K562 (cell line): ENCODE measurements at regions not wholly inside any gene's neighbourhood (a gene's known extent, or its start where the extent isn't known, plus 50 kb on each side); places are given as distances from the start of the nearest gene placed in this dataset.
A peak's percentile ranks its signal among the peaks of the same experiment; 100 is the strongest.

Experiments used
- ATF2 ChIP-seq: sonication (generic); formaldehyde crosslinking; IDR thresholded peaks from 2 replicates; pipeline ENCODE4 v1.8.1; 2022; ENCODE audit warnings: missing genetic modification reagents
- CCNT2 ChIP-seq: IDR thresholded peaks from 2 replicates; pipeline ENCODE4 v1.6.1; 2011; ENCODE audit warnings: borderline replicate concordance, low read depth, mild to moderate bottlenecking, moderate library complexity, mixed read lengths, low read length; ENCODE audit not compliant: insufficient read length; ENCODE audit errors: extremely low read depth
- GABPA ChIP-seq: fragments of 200-800 bp; sonication (Bioruptor generic); conservative IDR thresholded peaks from 2 replicates; pipeline ENCODE4 v1.6.1; 2016; ENCODE audit warnings: low read depth, missing genetic modification characterization, missing compliant biosample characterization
- IFI16 ChIP-seq: fragments of 250-450 bp; sonication (Bioruptor Pico); IDR thresholded peaks from 2 replicates; pipeline ENCODE4 v2.1.2; 2022; ENCODE audit warnings: mild to moderate bottlenecking, inconsistent platforms
- KLF10 ChIP-seq: fragments of 250-450 bp; sonication (Bioruptor Pico); IDR thresholded peaks from 2 replicates; pipeline ENCODE4 v1.6.1; 2021; ENCODE audit warnings: matching md5 sums
- MEF2A ChIP-seq: IDR thresholded peaks from 2 replicates; pipeline ENCODE4 v1.6.1; 2011; ENCODE audit warnings: low read depth, mild to moderate bottlenecking, low read length, moderate library complexity; ENCODE audit not compliant: control insufficient read depth
- PHB2 ChIP-seq: fragments of 450-650 bp; IDR thresholded peaks from 2 replicates; pipeline ENCODE4 v1.6.1; 2017; ENCODE audit warnings: low read depth
- PRDM10 ChIP-seq: fragments of 450-650 bp; IDR thresholded peaks from 2 replicates; pipeline ENCODE4 v1.6.1; 2018; ENCODE audit not compliant: partially characterized antibody
- RBM34 ChIP-seq: fragments of 200-400 bp; formaldehyde crosslinking; IDR thresholded peaks from 2 replicates; pipeline ENCODE4 v1.6.1; 2018; ENCODE audit warnings: low read length, borderline replicate concordance; ENCODE audit not compliant: insufficient read depth
- RBM39 ChIP-seq: fragments of 200-400 bp; formaldehyde crosslinking; optimal IDR thresholded peaks from 2 replicates; pipeline ENCODE3; 2018; ENCODE audit warnings: low read depth, low read length
- SIN3A ChIP-seq, 2 experiments: fragments of 150-350 bp in 1 of 2; IDR thresholded peaks; 2 replicates each; pipeline ENCODE4 v1.6.1; 2011 to 2016; ENCODE audit warnings: borderline replicate concordance in 2 of 2, low read depth in 2 of 2, low read length in 2 of 2, mild to moderate bottlenecking in 2 of 2, moderate library complexity in 2 of 2; ENCODE audit not compliant: control insufficient read depth in 1 of 2
- XRCC4 ChIP-seq: IDR thresholded peaks from one replicate; pipeline ENCODE4 v1.6.1; 2011; ENCODE audit not compliant: insufficient read depth, insufficient read length; ENCODE audit errors: extremely low read depth
- ZBTB1 ChIP-seq: sonication (generic); formaldehyde crosslinking; IDR thresholded peaks from 2 replicates; pipeline ENCODE4 v1.8.1; 2023; ENCODE audit warnings: missing genetic modification reagents, low read depth, mild to moderate bottlenecking, borderline replicate concordance
- ZNF197 ChIP-seq: fragments of 200-800 bp; sonication (Bioruptor generic); IDR thresholded peaks from 2 replicates; pipeline ENCODE4 v1.6.1; 2016; ENCODE audit warnings: low read depth, missing genetic modification characterization, missing compliant biosample characterization
- TF ChIP-seq, protein P1 (sequence below): sonication (generic); formaldehyde crosslinking; IDR thresholded peaks from 2 replicates; pipeline ENCODE4 v1.8.0; 2022; ENCODE audit warnings: mild to moderate bottlenecking, missing genetic modification reagents
- TF ChIP-seq, protein P2 (sequence below): fragments of 450-650 bp; IDR thresholded peaks from one replicate; pipeline ENCODE4 v1.6.1; 2018; ENCODE audit warnings: mild to moderate bottlenecking, moderate library complexity; ENCODE audit not compliant: partially characterized antibody

- TF ChIP-seq, protein P1, sequence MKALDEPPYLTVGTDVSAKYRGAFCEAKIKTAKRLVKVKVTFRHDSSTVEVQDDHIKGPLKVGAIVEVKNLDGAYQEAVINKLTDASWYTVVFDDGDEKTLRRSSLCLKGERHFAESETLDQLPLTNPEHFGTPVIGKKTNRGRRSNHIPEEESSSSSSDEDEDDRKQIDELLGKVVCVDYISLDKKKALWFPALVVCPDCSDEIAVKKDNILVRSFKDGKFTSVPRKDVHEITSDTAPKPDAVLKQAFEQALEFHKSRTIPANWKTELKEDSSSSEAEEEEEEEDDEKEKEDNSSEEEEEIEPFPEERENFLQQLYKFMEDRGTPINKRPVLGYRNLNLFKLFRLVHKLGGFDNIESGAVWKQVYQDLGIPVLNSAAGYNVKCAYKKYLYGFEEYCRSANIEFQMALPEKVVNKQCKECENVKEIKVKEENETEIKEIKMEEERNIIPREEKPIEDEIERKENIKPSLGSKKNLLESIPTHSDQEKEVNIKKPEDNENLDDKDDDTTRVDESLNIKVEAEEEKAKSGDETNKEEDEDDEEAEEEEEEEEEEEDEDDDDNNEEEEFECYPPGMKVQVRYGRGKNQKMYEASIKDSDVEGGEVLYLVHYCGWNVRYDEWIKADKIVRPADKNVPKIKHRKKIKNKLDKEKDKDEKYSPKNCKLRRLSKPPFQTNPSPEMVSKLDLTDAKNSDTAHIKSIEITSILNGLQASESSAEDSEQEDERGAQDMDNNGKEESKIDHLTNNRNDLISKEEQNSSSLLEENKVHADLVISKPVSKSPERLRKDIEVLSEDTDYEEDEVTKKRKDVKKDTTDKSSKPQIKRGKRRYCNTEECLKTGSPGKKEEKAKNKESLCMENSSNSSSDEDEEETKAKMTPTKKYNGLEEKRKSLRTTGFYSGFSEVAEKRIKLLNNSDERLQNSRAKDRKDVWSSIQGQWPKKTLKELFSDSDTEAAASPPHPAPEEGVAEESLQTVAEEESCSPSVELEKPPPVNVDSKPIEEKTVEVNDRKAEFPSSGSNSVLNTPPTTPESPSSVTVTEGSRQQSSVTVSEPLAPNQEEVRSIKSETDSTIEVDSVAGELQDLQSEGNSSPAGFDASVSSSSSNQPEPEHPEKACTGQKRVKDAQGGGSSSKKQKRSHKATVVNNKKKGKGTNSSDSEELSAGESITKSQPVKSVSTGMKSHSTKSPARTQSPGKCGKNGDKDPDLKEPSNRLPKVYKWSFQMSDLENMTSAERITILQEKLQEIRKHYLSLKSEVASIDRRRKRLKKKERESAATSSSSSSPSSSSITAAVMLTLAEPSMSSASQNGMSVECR (CRISPR knock-in tag) = peak; percentile 54; the same call in 1 of the 2 replicates
- TF ChIP-seq ATF2 (CRISPR knock-in tag) (no peak), ZBTB1 (CRISPR knock-in tag) (no peak), ZNF197 (CRISPR knock-in tag) (no peak; the same call in 1 of the 2 replicates), KLF10 (no peak), PHB2 (no peak), GABPA (tag) (no peak; the same call in 1 of the 2 replicates), IFI16 (CRISPR knock-in tag) (no peak), XRCC4 (no peak), MEF2A (peak; percentile 57; the same call in 1 of the 2 replicates), RBM34 (no peak), SIN3A (IDR thresholded peaks at IDR 0.05; ENCODE audit: borderline replicate concordance in 2 of 2, control insufficient read depth in 1 of 2, low read depth in 2 of 2, low read length in 2 of 2) (no peak), PRDM10 (no peak), CCNT2 (no peak), RBM39 (no peak)
- TF ChIP-seq, protein P2, sequence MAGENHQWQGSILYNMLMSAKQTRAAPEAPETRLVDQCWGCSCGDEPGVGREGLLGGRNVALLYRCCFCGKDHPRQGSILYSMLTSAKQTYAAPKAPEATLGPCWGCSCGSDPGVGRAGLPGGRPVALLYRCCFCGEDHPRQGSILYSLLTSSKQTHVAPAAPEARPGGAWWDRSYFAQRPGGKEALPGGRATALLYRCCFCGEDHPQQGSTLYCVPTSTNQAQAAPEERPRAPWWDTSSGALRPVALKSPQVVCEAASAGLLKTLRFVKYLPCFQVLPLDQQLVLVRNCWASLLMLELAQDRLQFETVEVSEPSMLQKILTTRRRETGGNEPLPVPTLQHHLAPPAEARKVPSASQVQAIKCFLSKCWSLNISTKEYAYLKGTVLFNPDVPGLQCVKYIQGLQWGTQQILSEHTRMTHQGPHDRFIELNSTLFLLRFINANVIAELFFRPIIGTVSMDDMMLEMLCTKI = no peak
These were observed 181.0 kb downstream of the TRIM27 start (continued) for GRCh38 chr6:28742668-28743270.
